Skeletal muscle satellite cell (primary cell): ENCODE measurements at regions not wholly inside any gene's neighbourhood (a gene's known extent, or its start where the extent isn't known, plus 50 kb on each side); places are given as distances from the start of the nearest gene placed in this dataset.
A peak's percentile ranks its signal among the peaks of the same experiment; 100 is the strongest.

Experiments
- H3K27me3 ChIP-seq: 2 replicates; pipeline ENCODE4 v1.7.0; 2013; ENCODE audit warnings: low read length; ENCODE audit not compliant: control insufficient read depth, insufficient read depth
- H3K36me3 ChIP-seq: 2 replicates; pipeline ENCODE4 v1.7.0; 2013; ENCODE audit warnings: mild to moderate bottlenecking, control low read depth, low read length; ENCODE audit not compliant: insufficient read depth
- H3K4me1 ChIP-seq: 2 replicates; pipeline ENCODE4 v1.7.0; 2013; ENCODE audit warnings: low read length; ENCODE audit not compliant: control insufficient read depth, insufficient read depth
- H3K4me2 ChIP-seq: 2 replicates; pipeline ENCODE4 v1.7.0; 2013; ENCODE audit warnings: mild to moderate bottlenecking, low read length
- H3K4me3 ChIP-seq: 2 replicates; pipeline ENCODE4 v1.7.0; 2013; ENCODE audit warnings: low read length
- H3K9ac ChIP-seq: 2 replicates; pipeline ENCODE4 v1.7.0; 2013; ENCODE audit warnings: mild to moderate bottlenecking, low read depth, low read length, moderate library complexity
- H3K9me3 ChIP-seq: replicated peaks from 2 replicates; pipeline ENCODE4 v1.7.0; 2013; ENCODE audit warnings: mild to moderate bottlenecking, control low read depth, low read length

DNA sequence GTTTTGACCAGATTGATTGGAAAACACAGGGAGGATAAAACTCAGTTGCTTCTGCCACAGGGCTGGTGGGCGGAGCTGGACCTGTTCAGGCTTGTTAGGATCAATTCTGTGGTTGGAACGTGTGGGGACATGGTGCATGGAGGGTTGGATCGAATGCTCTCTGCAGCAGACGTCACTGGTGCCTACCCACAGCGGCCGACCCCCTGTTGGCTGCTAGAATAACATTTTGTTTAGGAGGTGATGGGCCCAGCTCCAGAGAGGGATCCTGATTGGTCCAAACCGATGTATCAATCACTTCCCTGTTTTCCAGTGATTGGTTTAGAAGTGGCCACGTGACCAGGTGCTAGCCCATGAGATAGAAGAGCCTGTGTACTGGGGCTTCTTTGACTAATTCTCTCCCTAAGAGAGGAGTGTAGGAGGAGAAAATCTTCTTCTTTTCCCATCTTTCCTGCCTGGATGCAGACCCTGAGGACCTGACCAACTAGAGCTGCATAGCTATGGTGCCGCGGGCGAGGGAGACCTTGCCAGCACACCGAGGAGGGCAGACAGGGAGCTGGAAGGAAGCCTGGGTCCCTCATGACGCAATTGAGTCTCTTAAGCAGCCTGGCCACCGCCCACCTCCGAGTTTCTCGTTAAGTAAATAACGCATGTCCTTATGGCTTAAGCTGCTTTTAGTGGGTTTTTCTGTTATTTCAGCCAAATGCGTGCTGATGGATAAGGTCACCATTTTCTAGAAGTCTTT lies 163.5 kb downstream of the AACS start:
- Histone ChIP-seq H3K4me2 (no peak overlapping the region), H3K4me1 (no peaks in the 10 kb centered on the region), H3K27me3 (no peaks in the 10 kb centered on the region), H3K36me3 (no peaks in the 10 kb centered on the region), H3K9me3 (no peaks in the 10 kb centered on the region), H3K9ac (no peak overlapping the region), H3K4me3 (no peak overlapping the region)

DNA sequence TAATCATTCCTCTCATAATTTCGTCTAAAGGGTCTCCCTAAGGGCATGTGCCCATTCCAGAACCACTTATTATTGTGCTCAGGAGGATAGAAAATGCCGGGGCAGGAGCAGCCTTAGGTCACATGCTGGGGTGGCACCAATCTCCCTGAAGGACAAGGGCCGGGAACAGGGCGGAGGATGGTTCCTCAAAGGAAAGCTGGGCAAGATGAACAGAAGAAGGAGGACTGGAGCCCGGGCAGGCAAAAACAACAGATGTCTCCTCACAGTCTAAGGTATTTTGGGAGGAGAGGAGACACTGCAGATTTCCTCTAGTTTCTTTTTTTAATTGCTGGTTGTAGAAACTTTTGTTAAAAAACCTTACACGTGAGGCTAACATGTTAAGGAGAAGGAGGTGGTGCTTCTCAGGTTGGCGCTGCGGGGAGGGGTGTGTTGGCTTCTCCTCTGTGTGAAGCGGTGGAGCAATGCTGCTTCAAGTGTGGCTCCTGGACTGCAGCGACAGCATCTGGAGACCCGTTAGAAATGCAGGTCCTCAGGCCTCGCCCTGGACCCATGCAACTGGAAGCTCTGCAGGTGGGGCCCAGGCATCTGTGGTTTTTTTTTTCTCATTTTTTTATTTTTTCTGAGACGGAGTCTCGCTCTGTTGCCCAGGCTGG lies 164.8 kb downstream of the AACS start:
- Histone ChIP-seq H3K4me1 (no peaks in the 10 kb centered on the region), H3K36me3 (no peaks in the 10 kb centered on the region), H3K9me3 (no peaks in the 10 kb centered on the region), H3K4me2 (no peak overlapping the region), H3K27me3 (no peaks in the 10 kb centered on the region), H3K4me3 (no peak overlapping the region), H3K9ac (no peak overlapping the region)

- Histone ChIP-seq H3K4me3 (no peak overlapping the region), H3K9me3 (no peaks in the 10 kb centered on the region), H3K9ac (no peak overlapping the region), H3K36me3 (no peaks in the 10 kb centered on the region), H3K27me3 (no peaks in the 10 kb centered on the region), H3K4me1 (no peaks in the 10 kb centered on the region), H3K4me2 (no peak overlapping the region)
Measured at GRCh38 chr12:125233319-125233718, 168.1 kb downstream of the AACS start.

GRCh38 chr12:125239563-125239962 lies 174.3 kb downstream of the AACS start:
- H3K4me2 ChIP-seq = no peak overlapping the region
- no peaks in the 10 kb centered on the region for H3K9me3 ChIP-seq
- no peak overlapping the region for H3K9ac ChIP-seq
- H3K27me3 ChIP-seq = peaks cover 10% of the 10 kb centered on the region
- H3K4me3 ChIP-seq = no peak overlapping the region
- H3K4me1 ChIP-seq = no peaks in the 10 kb centered on the region
- no peaks in the 10 kb centered on the region for H3K36me3 ChIP-seq

GRCh38 chr12:125240717-125241116 lies 175.5 kb downstream of the AACS start:
- Histone ChIP-seq H3K4me2 (no peak overlapping the region), H3K4me1 (no peaks in the 10 kb centered on the region), H3K9ac (no peak overlapping the region), H3K4me3 (no peak overlapping the region), H3K27me3 (peaks cover 16% of the 10 kb centered on the region), H3K9me3 (no peaks in the 10 kb centered on the region), H3K36me3 (no peaks in the 10 kb centered on the region)

- Histone ChIP-seq H3K4me2 (no peak overlapping the region), H3K36me3 (no peaks in the 10 kb centered on the region)
Measured at GRCh38 chr12:125243811-125244210, 178.6 kb downstream of the AACS start.

DNA sequence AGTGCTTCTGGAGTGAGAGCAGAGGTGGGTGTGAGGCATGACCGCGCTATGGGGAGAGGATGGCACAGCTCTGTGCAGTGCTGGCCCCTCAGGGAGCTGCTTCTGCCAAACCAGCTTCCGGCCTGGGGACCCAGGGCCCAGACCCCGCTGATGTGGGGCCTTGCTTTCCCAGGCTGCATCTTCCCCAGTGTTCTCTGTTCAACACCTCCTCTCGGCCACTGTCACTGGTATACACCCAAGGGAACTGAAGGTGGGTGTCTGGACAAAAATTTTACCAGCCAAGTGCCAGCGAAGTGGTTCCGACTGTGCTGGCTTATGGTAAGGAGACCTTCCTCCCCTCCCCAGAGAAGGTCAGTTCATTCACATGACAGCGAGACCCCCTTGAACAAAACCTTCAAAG lies 179.1 kb downstream of the AACS start:
- no peaks in the 10 kb centered on the region for H3K9me3 ChIP-seq
- no peak overlapping the region for H3K4me2 ChIP-seq
- no peaks in the 10 kb centered on the region for H3K4me1 ChIP-seq
- no peaks in the 10 kb centered on the region for H3K36me3 ChIP-seq
- no peak overlapping the region for H3K4me3 ChIP-seq
- peaks cover 31% of the 10 kb centered on the region for H3K27me3 ChIP-seq
- H3K9ac ChIP-seq = no peak overlapping the region

More at GRCh38 chr12:125243811-125244210, 178.6 kb downstream of the AACS start:
- H3K9ac ChIP-seq = no peak overlapping the region
- H3K4me1 ChIP-seq = no peaks in the 10 kb centered on the region
- no peak overlapping the region for H3K4me3 ChIP-seq
- peaks cover 31% of the 10 kb centered on the region for H3K27me3 ChIP-seq
- H3K9me3 ChIP-seq = no peaks in the 10 kb centered on the region

GRCh38 chr12:125245581-125246557 lies 180.6 kb downstream of the AACS start:
- H3K4me1 ChIP-seq = no peaks in the 10 kb centered on the region
- no peaks in the 10 kb centered on the region for H3K36me3 ChIP-seq
- H3K27me3 ChIP-seq = peaks cover 31% of the 10 kb centered on the region
- no peaks in the 10 kb centered on the region for H3K9me3 ChIP-seq
- no peak overlapping the region for H3K9ac ChIP-seq
- peak overlapping the region; percentile 13 for H3K4me2 ChIP-seq
- H3K4me3 ChIP-seq = no peak overlapping the region

DNA sequence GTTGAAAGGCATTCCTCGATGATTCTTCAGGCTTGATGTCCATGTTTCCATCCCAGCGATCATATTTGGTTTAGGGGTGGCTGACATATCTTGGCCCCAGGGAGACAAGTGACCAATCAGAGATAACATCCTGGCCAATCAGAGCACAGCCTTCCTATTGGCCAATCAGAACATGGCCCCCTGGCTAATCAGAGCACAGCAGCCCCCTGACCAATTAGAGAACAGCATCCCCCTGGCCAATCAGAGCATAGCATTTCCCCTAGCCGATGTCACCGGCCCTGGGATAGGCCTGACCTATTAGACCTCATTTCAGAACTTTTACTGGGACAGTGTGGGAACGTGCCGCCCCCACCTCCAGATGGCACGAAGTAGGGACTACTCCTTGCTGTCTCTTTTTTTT lies 182.2 kb downstream of the AACS start:
- Histone ChIP-seq H3K27me3 (peaks cover 26% of the 10 kb centered on the region), H3K4me3 (no peak overlapping the region), H3K4me1 (no peaks in the 10 kb centered on the region), H3K36me3 (no peaks in the 10 kb centered on the region), H3K9me3 (no peaks in the 10 kb centered on the region), H3K4me2 (no peak overlapping the region), H3K9ac (no peak overlapping the region)

GRCh38 chr12:125249066-125249824 lies 184.0 kb downstream of the AACS start:
- H3K27me3 ChIP-seq = peaks cover 24% of the 10 kb centered on the region

GRCh38 chr12:125249932-125250331 lies 184.7 kb downstream of the AACS start:
- H3K9ac ChIP-seq = no peak overlapping the region
- no peaks in the 10 kb centered on the region for H3K9me3 ChIP-seq
- no peak overlapping the region for H3K4me2 ChIP-seq
- no peaks in the 10 kb centered on the region for H3K36me3 ChIP-seq
- H3K4me1 ChIP-seq = no peaks in the 10 kb centered on the region
- H3K27me3 ChIP-seq = peaks cover 17% of the 10 kb centered on the region
- no peak overlapping the region for H3K4me3 ChIP-seq

More at GRCh38 chr12:125249066-125249824, 184.0 kb downstream of the AACS start:
- H3K9ac ChIP-seq = no peak overlapping the region
- no peak overlapping the region for H3K4me2 ChIP-seq
- H3K4me3 ChIP-seq = no peak overlapping the region
- no peaks in the 10 kb centered on the region for H3K9me3 ChIP-seq
- no peaks in the 10 kb centered on the region for H3K36me3 ChIP-seq
- H3K4me1 ChIP-seq = no peaks in the 10 kb centered on the region
